HEK293 (cell line): ENCODE measurements at regions not wholly inside any gene's neighbourhood (a gene's known extent, or its start where the extent isn't known, plus 50 kb on each side); places are given as distances from the start of the nearest gene placed in this dataset.

ENCODE experiments used
- CTCF ChIA-PET: fragments of 350-600 bp; formaldehyde crosslinking; extraction: SDS; loops from one replicate; lab custom pipeline; 2021; ENCODE audit warnings: antibody characterized with exemption; lab: Yijun Ruan, JAX
- POLR2A ChIA-PET: fragments of 300-600 bp; formaldehyde crosslinking; extraction: SDS; loops from one replicate; lab custom pipeline; 2020; ENCODE audit warnings: antibody characterized with exemption, inconsistent platforms; lab: Yijun Ruan, JAX
- H3K27ac ChIP-seq: fragments of 200-500 bp; sonication (Bioruptor generic); 2 replicates; pipeline ENCODE4 v1.5.1; 2014; ENCODE audit warnings: low read depth, low read length, control low read depth, inconsistent platforms; ENCODE audit errors: extremely low read depth
- H3K36me3 ChIP-seq, 2 experiments: fragments of 200-500 bp in 1 of 2; sonication (Bioruptor generic) in 1 of 2; 1 replicate in 1 of 2; 2 replicates in 1 of 2; pipeline ENCODE4 v1.5.1; 2014 to 2017; ENCODE audit warnings: inconsistent platforms in 2 of 2, low read length in 2 of 2; ENCODE audit not compliant: control insufficient read depth in 2 of 2, insufficient read depth in 1 of 2
- H3K4me1 ChIP-seq: fragments of 200-500 bp; sonication (Bioruptor generic); 2 replicates; pipeline ENCODE4 v1.5.1; 2014; ENCODE audit warnings: mild to moderate bottlenecking, low read length, inconsistent platforms; ENCODE audit not compliant: control insufficient read depth, insufficient read depth
- H3K4me3 ChIP-seq: 2 replicates; pipeline ENCODE4 v1.5.1; 2011; ENCODE audit warnings: low read depth, mild to moderate bottlenecking, control low read depth, low read length, moderate library complexity
- H3K9me3 ChIP-seq: fragments of 200-500 bp; sonication (Bioruptor generic); 2 replicates; pipeline ENCODE4 v1.5.1; 2014; ENCODE audit warnings: low read depth, low read length, inconsistent platforms; ENCODE audit not compliant: control insufficient read depth, insufficient read depth
- CTCF ChIP-seq: fragments of 450-650 bp; formaldehyde crosslinking; IDR thresholded peaks from 2 replicates; pipeline ENCODE4 v1.5.1; 2016; ENCODE audit warnings: missing biosample characterization, missing genetic modification characterization
- IKZF3 ChIP-seq: fragments of 450-650 bp; IDR thresholded peaks from 2 replicates; pipeline ENCODE4 v1.5.0; 2018; ENCODE audit warnings: missing biosample characterization, mild to moderate bottlenecking, missing genetic modification characterization, moderate library complexity
- KLF8 ChIP-seq: fragments of 450-650 bp; formaldehyde crosslinking; IDR thresholded peaks from 2 replicates; pipeline ENCODE4 v1.5.1; 2016; ENCODE audit warnings: missing biosample characterization, missing genetic modification characterization
- MZF1 ChIP-seq: fragments of 450-650 bp; formaldehyde crosslinking; IDR thresholded peaks from 2 replicates; pipeline ENCODE4 v1.5.1; 2017; ENCODE audit warnings: missing biosample characterization, missing genetic modification characterization, borderline replicate concordance
- YY2 ChIP-seq: fragments of 450-650 bp; formaldehyde crosslinking; IDR thresholded peaks from 2 replicates; pipeline ENCODE4 v1.5.1; 2016; ENCODE audit warnings: missing biosample characterization, missing genetic modification characterization
- ZBTB17 ChIP-seq: fragments of 450-650 bp; formaldehyde crosslinking; IDR thresholded peaks from 2 replicates; pipeline ENCODE4 v1.5.1; 2016; ENCODE audit warnings: missing biosample characterization, missing genetic modification characterization
- ZNF16 ChIP-seq: fragments of 450-650 bp; formaldehyde crosslinking; IDR thresholded peaks from 2 replicates; pipeline ENCODE4 v1.5.1; 2016; ENCODE audit warnings: low read depth, missing biosample characterization, missing genetic modification characterization
- ZNF211 ChIP-seq: fragments of 450-650 bp; formaldehyde crosslinking; IDR thresholded peaks from 2 replicates; pipeline ENCODE4 v1.5.1; 2016; ENCODE audit warnings: low read depth, missing biosample characterization, missing genetic modification characterization
- ZNF23 ChIP-seq: fragments of 450-650 bp; formaldehyde crosslinking; IDR thresholded peaks from 2 replicates; pipeline ENCODE4 v1.5.1; 2016; ENCODE audit warnings: missing biosample characterization, missing genetic modification characterization, borderline replicate concordance
- ZNF292 ChIP-seq: fragments of 450-650 bp; formaldehyde crosslinking; IDR thresholded peaks from 2 replicates; pipeline ENCODE4 v1.5.1; 2016; ENCODE audit warnings: low read depth, missing biosample characterization, missing genetic modification characterization, borderline replicate concordance
- ZNF311 ChIP-seq: fragments of 450-650 bp; formaldehyde crosslinking; IDR thresholded peaks from 2 replicates; pipeline ENCODE4 v1.5.1; 2017; ENCODE audit warnings: missing biosample characterization, missing genetic modification characterization, borderline replicate concordance
- ZNF561 ChIP-seq: fragments of 450-650 bp; IDR thresholded peaks from 2 replicates; pipeline ENCODE4 v1.5.1; 2018; ENCODE audit warnings: missing biosample characterization, missing genetic modification characterization, borderline replicate concordance
- ZNF624 ChIP-seq: fragments of 450-650 bp; formaldehyde crosslinking; IDR thresholded peaks from 2 replicates; pipeline ENCODE4 v1.5.1; 2017; ENCODE audit warnings: missing biosample characterization, missing genetic modification characterization
- ZNF692 ChIP-seq: fragments of 450-650 bp; formaldehyde crosslinking; IDR thresholded peaks from 2 replicates; pipeline ENCODE4 v1.5.1; 2016; ENCODE audit warnings: missing biosample characterization, missing genetic modification characterization
- ZNF747 ChIP-seq: fragments of 450-650 bp; formaldehyde crosslinking; IDR thresholded peaks from 2 replicates; pipeline ENCODE4 v1.5.1; 2016; ENCODE audit warnings: missing biosample characterization, missing genetic modification characterization
- ZNF777 ChIP-seq: fragments of 450-650 bp; formaldehyde crosslinking; IDR thresholded peaks from 2 replicates; pipeline ENCODE4 v1.5.1; 2017; ENCODE audit warnings: missing biosample characterization, missing genetic modification characterization, borderline replicate concordance
- ZNF792 ChIP-seq: fragments of 450-650 bp; formaldehyde crosslinking; IDR thresholded peaks from 2 replicates; pipeline ENCODE4 v1.5.1; 2016; ENCODE audit warnings: missing biosample characterization, missing genetic modification characterization
- ZSCAN5A ChIP-seq: fragments of 450-650 bp; formaldehyde crosslinking; IDR thresholded peaks from 2 replicates; pipeline ENCODE4 v1.5.1; 2016; ENCODE audit warnings: missing biosample characterization, missing genetic modification characterization
- TF ChIP-seq, protein P1 (sequence below): fragments of 450-650 bp; formaldehyde crosslinking; IDR thresholded peaks from 2 replicates; pipeline ENCODE4 v1.5.1; 2016; ENCODE audit warnings: missing biosample characterization, missing genetic modification characterization
- TF ChIP-seq, protein P2 (sequence below): IDR thresholded peaks from 2 replicates; pipeline ENCODE4 v1.6.1; 2011; ENCODE audit warnings: mild to moderate bottlenecking, low read depth, low read length, borderline replicate concordance

DNA sequence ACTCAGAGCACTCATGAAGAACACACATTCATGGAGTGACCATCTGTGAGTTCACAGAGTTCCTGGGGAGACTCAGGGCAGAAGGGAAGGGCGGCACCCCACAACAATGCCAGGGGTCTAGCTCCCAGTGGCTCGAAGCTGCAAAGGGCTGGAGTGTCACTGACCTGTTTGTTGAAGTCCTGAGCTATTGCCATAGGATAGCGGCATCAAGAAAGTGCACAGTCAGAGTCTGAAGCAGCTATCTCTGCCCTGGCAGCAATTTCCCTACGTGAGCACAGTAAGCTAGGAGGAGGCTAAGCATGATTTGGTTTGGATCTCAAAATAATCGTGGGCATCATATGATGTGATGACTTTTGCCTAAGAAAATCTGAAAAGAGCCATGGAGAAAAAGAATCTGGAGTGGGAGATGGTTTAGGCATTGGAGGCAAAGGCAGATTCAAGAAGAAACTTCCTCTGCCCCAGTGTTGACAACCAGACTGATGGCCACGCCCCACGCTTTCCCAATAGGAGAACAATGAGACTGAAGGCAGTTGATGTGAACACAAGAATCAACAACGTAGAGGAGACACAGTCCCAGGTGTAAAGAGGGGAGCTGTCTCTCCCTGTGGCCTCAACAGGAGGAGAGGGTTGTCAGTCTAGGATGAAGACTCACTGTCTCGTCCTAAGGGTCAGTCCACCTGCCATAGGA is 100.0 kb upstream of the SLC25A33 start:
- H3K4me1 ChIP-seq, result no peaks in the 10 kb centered on the region
- no peaks in the 10 kb centered on the region for H3K9me3 ChIP-seq
- no peak overlapping the region for H3K27ac ChIP-seq
- TF ChIP-seq ZNF16 (tag by site-specific recombination) (no peak), ZSCAN5A (no peak), ZNF311 (tag by site-specific recombination) (no peak), ZNF792 (tag by site-specific recombination) (no peak), ZNF624 (tag by site-specific recombination) (no peak), CTCF (tag by site-specific recombination) (no peak), ZNF561 (tag by site-specific recombination) (no peak), ZNF292 (no peak), KLF8 (no peak), ZNF23 (no peak), ZNF692 (tag by site-specific recombination) (no peak), ZNF777 (tag by site-specific recombination) (no peak), MZF1 (tag by site-specific recombination) (no peak), ZNF211 (tag by site-specific recombination) (no peak), YY2 (tag by site-specific recombination) (no peak), ZBTB17 (tag by site-specific recombination) (no peak), ZNF747 (tag by site-specific recombination) (no peak), IKZF3 (tag by site-specific recombination) (no peak)
- TF ChIP-seq, protein P1, sequence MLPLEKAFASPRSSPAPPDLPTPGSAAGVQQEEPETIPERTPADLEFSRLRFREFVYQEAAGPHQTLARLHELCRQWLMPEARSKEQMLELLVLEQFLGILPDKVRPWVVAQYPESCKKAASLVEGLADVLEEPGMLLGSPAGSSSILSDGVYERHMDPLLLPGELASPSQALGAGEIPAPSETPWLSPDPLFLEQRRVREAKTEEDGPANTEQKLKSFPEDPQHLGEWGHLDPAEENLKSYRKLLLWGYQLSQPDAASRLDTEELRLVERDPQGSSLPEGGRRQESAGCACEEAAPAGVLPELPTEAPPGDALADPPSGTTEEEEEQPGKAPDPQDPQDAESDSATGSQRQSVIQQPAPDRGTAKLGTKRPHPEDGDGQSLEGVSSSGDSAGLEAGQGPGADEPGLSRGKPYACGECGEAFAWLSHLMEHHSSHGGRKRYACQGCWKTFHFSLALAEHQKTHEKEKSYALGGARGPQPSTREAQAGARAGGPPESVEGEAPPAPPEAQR, result no peak
- TF ChIP-seq, protein P2, sequence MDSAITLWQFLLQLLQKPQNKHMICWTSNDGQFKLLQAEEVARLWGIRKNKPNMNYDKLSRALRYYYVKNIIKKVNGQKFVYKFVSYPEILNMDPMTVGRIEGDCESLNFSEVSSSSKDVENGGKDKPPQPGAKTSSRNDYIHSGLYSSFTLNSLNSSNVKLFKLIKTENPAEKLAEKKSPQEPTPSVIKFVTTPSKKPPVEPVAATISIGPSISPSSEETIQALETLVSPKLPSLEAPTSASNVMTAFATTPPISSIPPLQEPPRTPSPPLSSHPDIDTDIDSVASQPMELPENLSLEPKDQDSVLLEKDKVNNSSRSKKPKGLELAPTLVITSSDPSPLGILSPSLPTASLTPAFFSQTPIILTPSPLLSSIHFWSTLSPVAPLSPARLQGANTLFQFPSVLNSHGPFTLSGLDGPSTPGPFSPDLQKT, result no peak
- ChIA-PET CTCF (interaction anchor here (0.6 to 1.0 kb wide), 2 partner anchors 101 to 166 kb away, joined by 3 to 4 read pairs; no protein-coding TSS in a partner anchor), POLR2A (no interaction called here)
- H3K4me3 ChIP-seq, result no peak overlapping the region
- H3K36me3 ChIP-seq, result no peaks in the 10 kb centered on the region
